AG04449 (cell line): ENCODE measurements at regions not wholly inside any gene's neighbourhood (a gene's known extent, or its start where the extent isn't known, plus 50 kb on each side); places are given as distances from the start of the nearest gene placed in this dataset.

Source experiments
- CTCF ChIA-PET: fragments of 350-600 bp; formaldehyde crosslinking; extraction: SDS; loops from one replicate; lab custom pipeline; 2021; ENCODE audit warnings: antibody characterized with exemption; lab: Yijun Ruan, JAX
- POLR2A ChIA-PET: fragments of 400-600, 350-600 bp; formaldehyde crosslinking; extraction: SDS; loops from one replicate; lab custom pipeline; 2020; ENCODE audit warnings: antibody characterized with exemption, inconsistent platforms; lab: Yijun Ruan, JAX
- DNase-seq: peaks from one replicate; pipeline ENCODE4 v3.0.0-alpha.2; 2010; ENCODE audit warnings: low read depth, low spot score
- H3K4me3 ChIP-seq: 2 replicates; pipeline ENCODE4 v1.5.1; 2011; ENCODE audit warnings: low read depth, mild to moderate bottlenecking, control low read depth, low read length
- TF ChIP-seq, protein P1 (sequence below): IDR thresholded peaks from one replicate; pipeline ENCODE4 v1.5.1; 2011; ENCODE audit warnings: mild to moderate bottlenecking, moderate library complexity, low read length, control low read depth, inconsistent platforms; ENCODE audit not compliant: insufficient read depth; ENCODE audit errors: missing control alignments

DNA sequence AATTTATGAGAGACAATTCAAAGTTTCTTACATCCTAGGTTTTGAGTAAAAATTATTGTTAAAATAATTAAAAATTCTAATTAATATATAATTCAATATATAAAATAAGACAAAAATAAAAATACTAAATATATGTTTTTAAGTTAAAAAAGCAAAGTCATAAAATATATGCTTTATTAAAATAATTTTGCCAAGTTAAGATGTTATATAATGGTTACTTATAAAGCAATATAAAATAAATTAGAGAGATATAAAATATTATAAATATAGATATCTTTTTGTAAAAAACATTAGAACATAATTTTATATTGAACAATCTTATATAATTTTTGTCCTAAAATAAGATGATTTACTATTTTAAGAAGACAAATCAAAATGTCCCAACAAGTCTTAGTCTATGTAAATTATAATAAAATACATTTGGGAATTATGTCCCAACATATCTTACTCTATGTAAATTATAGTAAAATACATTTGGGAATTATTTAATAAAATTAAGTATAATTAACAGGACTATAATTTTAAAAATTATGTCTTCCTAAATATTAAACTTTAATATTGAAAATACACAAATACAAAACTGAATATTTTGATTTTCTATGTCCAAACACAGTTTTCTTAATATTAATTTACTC, 67.7 kb upstream of the TOP3B start:
- TF ChIP-seq, protein P1, sequence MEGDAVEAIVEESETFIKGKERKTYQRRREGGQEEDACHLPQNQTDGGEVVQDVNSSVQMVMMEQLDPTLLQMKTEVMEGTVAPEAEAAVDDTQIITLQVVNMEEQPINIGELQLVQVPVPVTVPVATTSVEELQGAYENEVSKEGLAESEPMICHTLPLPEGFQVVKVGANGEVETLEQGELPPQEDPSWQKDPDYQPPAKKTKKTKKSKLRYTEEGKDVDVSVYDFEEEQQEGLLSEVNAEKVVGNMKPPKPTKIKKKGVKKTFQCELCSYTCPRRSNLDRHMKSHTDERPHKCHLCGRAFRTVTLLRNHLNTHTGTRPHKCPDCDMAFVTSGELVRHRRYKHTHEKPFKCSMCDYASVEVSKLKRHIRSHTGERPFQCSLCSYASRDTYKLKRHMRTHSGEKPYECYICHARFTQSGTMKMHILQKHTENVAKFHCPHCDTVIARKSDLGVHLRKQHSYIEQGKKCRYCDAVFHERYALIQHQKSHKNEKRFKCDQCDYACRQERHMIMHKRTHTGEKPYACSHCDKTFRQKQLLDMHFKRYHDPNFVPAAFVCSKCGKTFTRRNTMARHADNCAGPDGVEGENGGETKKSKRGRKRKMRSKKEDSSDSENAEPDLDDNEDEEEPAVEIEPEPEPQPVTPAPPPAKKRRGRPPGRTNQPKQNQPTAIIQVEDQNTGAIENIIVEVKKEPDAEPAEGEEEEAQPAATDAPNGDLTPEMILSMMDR, result no peak
- no peak for DNase-seq
- no peak overlapping the region for H3K4me3 ChIP-seq
- POLR2A ChIA-PET, result no interaction called here
- CTCF ChIA-PET, result no interaction called here

DNA sequence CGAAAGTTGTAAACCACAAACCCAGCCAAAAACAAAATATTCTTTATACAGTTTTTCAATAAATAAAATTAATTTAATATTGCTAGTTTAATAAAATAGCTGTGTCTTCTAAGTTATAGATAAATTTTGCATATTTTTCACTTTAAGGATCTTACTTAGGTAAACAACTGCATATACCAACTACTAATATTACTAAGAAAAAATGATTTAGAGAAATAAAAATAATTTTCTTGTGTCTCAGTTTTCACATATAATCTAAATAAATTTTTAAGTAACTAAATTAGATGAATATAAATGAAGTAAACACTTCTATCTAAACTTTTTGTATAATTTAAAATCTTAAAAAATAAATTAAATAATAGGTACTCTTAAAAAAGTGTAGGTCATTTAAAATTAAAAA, 67.1 kb upstream of the TOP3B start:
- ChIA-PET CTCF (no interaction called here), POLR2A (no interaction called here)
- DNase-seq, result no peak
- H3K4me3 ChIP-seq, result no peak overlapping the region
- TF ChIP-seq, protein P1, result no peak

DNA sequence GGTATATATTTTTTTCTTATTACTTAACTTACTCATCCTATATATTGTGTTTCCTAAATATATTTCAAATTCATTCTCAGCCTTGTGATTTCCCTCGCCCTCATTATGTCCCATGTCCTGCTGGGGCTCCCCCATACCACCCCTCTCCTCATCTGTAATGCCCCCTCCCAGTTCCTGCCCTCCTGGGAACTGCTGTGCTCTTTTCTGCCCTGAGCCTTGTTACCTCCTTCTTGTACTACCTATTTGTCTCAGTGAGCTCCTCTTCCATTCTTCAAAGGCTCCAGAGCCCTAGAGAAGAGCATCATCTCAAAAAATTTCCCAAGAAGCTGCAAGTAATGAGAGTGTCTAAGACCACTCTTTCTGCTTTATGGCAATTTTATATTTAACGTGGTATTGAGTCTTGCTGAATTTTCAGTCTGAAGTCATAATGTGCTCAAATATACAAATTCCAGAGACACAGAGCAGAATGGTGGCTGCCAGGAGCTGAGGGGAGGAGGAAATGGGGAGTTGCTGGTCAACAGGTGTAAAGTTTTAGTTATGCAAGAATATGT, 66.5 kb upstream of the TOP3B start:
- no peak for DNase-seq
- no peak overlapping the region for H3K4me3 ChIP-seq
- TF ChIP-seq, protein P1, result no peak
- CTCF ChIA-PET, result no interaction called here
- POLR2A ChIA-PET, result no interaction called here

DNA sequence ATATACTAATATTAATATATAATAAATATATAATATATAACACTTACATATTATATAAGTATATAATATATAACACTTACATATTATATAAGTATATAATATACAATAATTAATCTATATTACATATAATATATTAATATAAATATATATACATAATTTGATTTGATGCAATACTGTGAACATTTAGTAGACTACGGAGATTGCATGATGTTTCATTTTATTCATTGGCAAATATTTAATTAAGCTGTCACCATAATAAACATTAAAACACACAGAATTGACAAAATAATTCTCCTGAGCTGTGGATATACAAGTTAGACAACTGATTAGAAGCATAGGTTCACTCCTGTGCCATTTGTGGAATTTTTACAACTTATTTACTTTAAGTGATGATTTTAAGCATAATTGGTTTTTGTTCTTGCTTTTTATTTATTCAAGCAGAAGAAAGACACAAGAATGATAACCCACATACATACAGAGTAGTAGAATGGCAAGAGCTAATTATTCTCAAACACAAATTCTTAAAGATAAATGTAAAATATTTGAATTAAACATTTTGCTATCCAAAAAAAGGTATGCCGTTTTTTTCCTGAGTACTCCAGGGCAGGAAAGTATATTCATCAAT, 65.8 kb upstream of the TOP3B start:
- DNase-seq, result no peak
- TF ChIP-seq, protein P1, result no peak
- POLR2A ChIA-PET, result no interaction called here
- no peak overlapping the region for H3K4me3 ChIP-seq
- CTCF ChIA-PET, result no interaction called here

DNA sequence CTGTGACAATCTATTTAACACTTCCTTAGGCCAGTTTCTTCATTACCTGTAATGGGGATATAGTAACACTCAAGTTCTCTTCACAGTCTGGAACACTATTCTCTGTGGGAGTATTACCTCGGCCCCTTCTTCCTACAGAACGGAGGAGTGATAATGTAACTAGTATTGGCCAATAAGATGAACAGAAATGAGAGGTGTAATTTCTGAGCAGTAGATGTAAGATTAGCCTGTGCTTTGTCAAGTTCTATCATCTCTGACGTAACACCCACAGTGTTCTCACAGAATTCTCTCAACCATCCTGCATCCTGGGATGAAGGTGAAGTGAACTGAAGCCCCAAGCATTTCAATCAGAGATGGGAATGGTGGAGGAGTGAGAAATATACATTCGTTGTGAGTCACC, 65.2 kb upstream of the TOP3B start:
- ChIA-PET POLR2A (no interaction called here), CTCF (no interaction called here)

DNA sequence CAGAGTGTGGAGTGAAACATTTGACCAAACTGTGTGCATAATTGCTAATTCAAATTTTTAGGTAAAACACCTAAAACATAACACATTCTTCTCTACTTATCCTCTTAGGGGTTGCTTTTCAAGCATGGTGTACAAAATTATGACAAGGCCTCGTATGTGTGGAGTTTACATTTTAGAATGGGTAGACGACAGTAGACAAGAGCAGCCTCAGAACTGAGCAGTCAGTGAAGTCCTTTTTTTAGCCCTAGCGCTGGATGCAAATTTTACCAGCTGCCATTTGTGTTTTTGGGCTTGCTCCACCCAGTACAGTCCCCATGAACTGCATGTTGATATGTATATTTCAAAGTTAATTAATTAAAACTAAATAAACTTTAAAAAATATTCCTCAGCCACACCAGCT, 64.7 kb upstream of the TOP3B start:
- ChIA-PET CTCF (no interaction called here), POLR2A (no interaction called here)
- no peak for DNase-seq
- TF ChIP-seq, protein P1, result no peak
- no peak overlapping the region for H3K4me3 ChIP-seq

More for the DNA sequence above, 65.2 kb upstream of the TOP3B start:
- no peak overlapping the region for H3K4me3 ChIP-seq
- DNase-seq, result no peak
- TF ChIP-seq, protein P1, result no peak
